Coronary artery (tissue), 2 donors: ENCODE measurements at regions not wholly inside any gene's neighbourhood (a gene's known extent, or its start where the extent isn't known, plus 50 kb on each side); places are given as distances from the start of the nearest gene placed in this dataset.
A peak's percentile ranks its signal among the peaks of the same experiment; 100 is the strongest.

Experiments
- DNase-seq: peaks from one replicate; pipeline ENCODE4 v3.0.0-alpha.2; 2017; ENCODE audit warnings: low spot score
- H3K27ac ChIP-seq, 2 donors: fragments of 200-600 bp; sonication (generic); one replicate each; pipeline ENCODE4 v1.5.1; 2016 to 2019
- H3K4me3 ChIP-seq: fragments of 200-600 bp; sonication (generic); 2 replicates; pipeline ENCODE4 v1.5.1; 2016; ENCODE audit warnings: mild to moderate bottlenecking, moderate library complexity
- CTCF ChIP-seq: fragments of 200-600 bp; sonication (generic); IDR thresholded peaks from one replicate; pipeline ENCODE4 v1.5.1; 2019; ENCODE audit warnings: antibody characterized with exemption

GRCh38 chr15:99452010-99452409 lies 113.8 kb upstream of the MEF2A start:
- TF ChIP-seq CTCF, result no peak
- H3K27ac ChIP-seq, result peak overlapping the region; percentile 66 to 99
- peak; percentile 70 for DNase-seq
- no peak overlapping the region for H3K4me3 ChIP-seq

GRCh38 chr15:99452728-99453636 lies 112.8 kb upstream of the MEF2A start:
- peak; percentile 86 for DNase-seq
- TF ChIP-seq CTCF, result no peak
- Histone ChIP-seq H3K4me3 (peak overlapping the region; percentile 42), H3K27ac (peak overlapping the region; percentile 66 to 99)

GRCh38 chr15:99453637-99454030 lies 112.2 kb upstream of the MEF2A start:
- TF ChIP-seq CTCF, result no peak
- H3K4me3 ChIP-seq, result peak overlapping the region; percentile 42
- peak; percentile 72 for DNase-seq
- peak overlapping the region; percentile 66 to 99 for H3K27ac ChIP-seq

- Histone ChIP-seq H3K4me3 (no peak overlapping the region), H3K27ac (peak overlapping the region; percentile 75 to 99)
- DNase-seq, result peak; percentile 70
- TF ChIP-seq CTCF, result no peak
Measured at GRCh38 chr15:99454107-99454809, 111.5 kb upstream of the MEF2A start.

- no peak for TF ChIP-seq CTCF
- Histone ChIP-seq H3K27ac (peak overlapping the region; percentile 75 to 99), H3K4me3 (peak overlapping the region; percentile 55)
- peak; percentile 98 for DNase-seq
Measured at GRCh38 chr15:99454941-99455788, 110.6 kb upstream of the MEF2A start.

- DNase-seq, result peak; percentile 71
- no peak for TF ChIP-seq CTCF
Measured at GRCh38 chr15:99455789-99456160, 110.0 kb upstream of the MEF2A start.

More at GRCh38 chr15:99455789-99456160, 110.0 kb upstream of the MEF2A start:
- Histone ChIP-seq H3K27ac (peak overlapping the region; percentile 75 to 99), H3K4me3 (no peak overlapping the region)
